Large intestine (tissue), 3 donors: ENCODE measurements at regions not wholly inside any gene's neighbourhood (a gene's known extent, or its start where the extent isn't known, plus 50 kb on each side); places are given as distances from the start of the nearest gene placed in this dataset.

Source experiments
- DNase-seq, 2 donors: peaks; one replicate each; pipeline versions ENCODE4 v3.0.0 to v3.0.0-alpha.2; 2013
- H3K27ac ChIP-seq: one replicate; pipeline ENCODE4 v1.5.1; 2013; ENCODE audit warnings: low read length
- H3K27me3 ChIP-seq: 2 replicates; pipeline ENCODE4 v1.6.1; 2013; ENCODE audit warnings: low read length; ENCODE audit not compliant: control insufficient read depth, insufficient read depth
- H3K36me3 ChIP-seq: 2 replicates; pipeline ENCODE4 v1.6.1; 2013; ENCODE audit warnings: low read length; ENCODE audit not compliant: control insufficient read depth, insufficient read depth
- H3K4me1 ChIP-seq: one replicate; pipeline ENCODE4 v1.6.1; 2013; ENCODE audit warnings: low read length; ENCODE audit not compliant: control insufficient read depth, insufficient read depth
- H3K4me3 ChIP-seq: one replicate; pipeline ENCODE4 v1.5.1; 2013; ENCODE audit warnings: low read length
- H3K9me3 ChIP-seq: one replicate; pipeline ENCODE4 v1.6.1; 2013; ENCODE audit warnings: mild to moderate bottlenecking, low read depth, low read length, moderate library complexity; ENCODE audit not compliant: control insufficient read depth
- WGBS: methylation state at CpG from one replicate; pipeline ENCODE4 v1.1.5; 2013; ENCODE audit warnings: low lambda C conversion rate; ENCODE audit not compliant: insufficient coverage; 5-methylcytosine and 5-hydroxymethylcytosine counted together

DNA sequence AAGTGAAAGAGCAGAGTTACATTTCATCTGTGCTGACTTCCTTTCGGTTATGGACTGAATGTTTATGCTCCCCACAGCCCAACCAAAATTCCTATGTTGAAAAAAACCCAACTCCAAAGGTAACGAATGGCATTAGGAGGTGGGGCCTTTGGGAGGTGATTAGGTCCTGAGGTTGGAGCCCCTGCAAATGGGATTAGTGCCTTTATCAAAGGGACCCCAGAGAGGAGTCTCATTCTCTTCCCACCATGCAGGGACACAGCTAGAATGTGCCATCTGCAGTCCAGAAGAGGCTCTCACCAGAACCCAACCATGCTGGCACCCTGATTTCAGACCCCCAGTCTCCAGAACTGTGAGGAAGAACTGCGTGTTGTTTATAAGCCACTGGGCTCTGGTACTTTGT, 199.3 kb downstream of the TOMM20 start:
- no peaks in the 10 kb centered on the region for H3K27me3 ChIP-seq
- WGBS = no CpG with 5 or more reads among the region's 3 CpGs
- H3K4me1 ChIP-seq = peaks cover 11% of the 10 kb centered on the region
- H3K9me3 ChIP-seq = no peaks in the 10 kb centered on the region
- H3K36me3 ChIP-seq = no peaks in the 10 kb centered on the region
- H3K4me3 ChIP-seq = no peak overlapping the region
- no peak for DNase-seq
- H3K27ac ChIP-seq = no peak overlapping the region

DNA sequence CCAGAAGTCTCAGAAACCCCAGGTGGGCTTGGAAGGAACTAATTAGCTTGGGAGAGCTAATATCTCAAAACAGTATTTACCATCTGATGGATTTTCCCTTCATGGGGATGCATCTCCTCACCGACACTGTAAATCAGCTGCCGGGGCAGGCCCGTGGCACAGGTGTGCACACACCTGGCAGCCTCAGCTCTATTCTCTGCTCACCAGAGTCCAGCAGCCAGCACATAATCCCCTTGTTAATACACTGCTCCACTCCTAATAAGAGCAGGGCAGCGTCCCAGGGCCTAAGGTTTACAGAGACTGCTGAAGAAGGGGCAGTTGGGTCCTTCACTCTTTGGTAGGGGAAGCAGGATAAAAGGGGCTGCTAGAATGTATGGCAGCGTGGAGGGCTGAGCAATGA, 200.0 kb downstream of the TOMM20 start:
- no CpG with 5 or more reads among the region's 5 CpGs for WGBS
- Histone ChIP-seq H3K27me3 (no peaks in the 10 kb centered on the region), H3K36me3 (no peaks in the 10 kb centered on the region), H3K9me3 (no peaks in the 10 kb centered on the region), H3K27ac (no peak overlapping the region), H3K4me3 (no peak overlapping the region), H3K4me1 (peaks cover 11% of the 10 kb centered on the region)
- DNase-seq = no peak

GRCh38 chr1:234927971-234928640, 200.5 kb downstream of the TOMM20 start:
- no peak for DNase-seq
- H3K27ac ChIP-seq = no peak overlapping the region
- 100% methylated on average over 4 of the region's 10 CpGs for WGBS

GRCh38 chr1:234927312-234927970, 201.2 kb downstream of the TOMM20 start:
- H3K9me3 ChIP-seq = no peaks in the 10 kb centered on the region
- H3K27me3 ChIP-seq = no peaks in the 10 kb centered on the region
- H3K4me1 ChIP-seq = peaks cover 11% of the 10 kb centered on the region
- DNase-seq = no peak
- H3K36me3 ChIP-seq = no peaks in the 10 kb centered on the region
- no peak overlapping the region for H3K27ac ChIP-seq
- WGBS = no CpG with 5 or more reads among the region's 10 CpGs
- H3K4me3 ChIP-seq = no peak overlapping the region

More at GRCh38 chr1:234927971-234928640, 200.5 kb downstream of the TOMM20 start:
- H3K4me3 ChIP-seq = no peak overlapping the region
- no peaks in the 10 kb centered on the region for H3K9me3 ChIP-seq
- no peaks in the 10 kb centered on the region for H3K36me3 ChIP-seq
- H3K27me3 ChIP-seq = no peaks in the 10 kb centered on the region
- peaks cover 11% of the 10 kb centered on the region for H3K4me1 ChIP-seq

DNA sequence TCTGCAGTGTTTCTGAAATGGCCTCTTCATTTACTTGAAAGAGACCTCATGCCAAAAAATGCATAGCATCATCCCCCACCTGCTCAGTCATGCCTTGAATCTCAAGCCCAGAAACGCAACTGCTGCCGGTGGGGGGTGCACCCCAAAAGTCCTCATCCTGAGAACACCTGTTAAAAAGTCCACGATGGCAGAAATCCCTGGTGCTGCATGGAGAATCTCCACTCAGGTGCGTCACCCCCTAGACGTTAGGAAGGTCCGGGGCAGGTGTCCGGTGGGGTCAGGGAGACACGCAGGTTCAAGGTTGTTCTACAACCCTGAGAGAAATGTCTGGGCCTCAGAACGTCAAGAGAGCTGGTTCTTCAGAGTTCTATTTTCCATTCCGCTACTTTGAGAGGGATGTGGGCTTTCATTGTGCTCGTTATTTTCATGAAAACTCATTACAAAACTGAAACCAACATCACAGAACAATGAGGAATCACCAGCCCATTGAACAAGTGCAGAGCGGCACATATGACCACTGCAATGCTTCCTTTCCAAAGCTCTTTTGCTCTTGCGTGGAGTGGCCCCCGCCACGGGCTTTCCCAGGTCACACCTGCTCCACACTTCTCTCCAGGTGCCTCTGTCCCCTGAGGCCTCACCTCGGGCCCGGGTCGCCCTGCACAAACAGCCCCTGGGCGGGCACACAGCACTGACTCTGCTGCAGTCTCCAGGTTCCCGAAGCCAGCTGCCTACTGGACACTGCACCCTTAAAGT, 201.9 kb downstream of the TOMM20 start:
- no peak overlapping the region for H3K4me3 ChIP-seq
- WGBS = 71% methylated on average over 1 of the region's 20 CpGs
- peak overlapping the region; percentile 1 for H3K27ac ChIP-seq
- no peaks in the 10 kb centered on the region for H3K36me3 ChIP-seq
- H3K9me3 ChIP-seq = no peaks in the 10 kb centered on the region
- no peak for DNase-seq
- H3K27me3 ChIP-seq = no peaks in the 10 kb centered on the region
- H3K4me1 ChIP-seq = peaks cover 11% of the 10 kb centered on the region

DNA sequence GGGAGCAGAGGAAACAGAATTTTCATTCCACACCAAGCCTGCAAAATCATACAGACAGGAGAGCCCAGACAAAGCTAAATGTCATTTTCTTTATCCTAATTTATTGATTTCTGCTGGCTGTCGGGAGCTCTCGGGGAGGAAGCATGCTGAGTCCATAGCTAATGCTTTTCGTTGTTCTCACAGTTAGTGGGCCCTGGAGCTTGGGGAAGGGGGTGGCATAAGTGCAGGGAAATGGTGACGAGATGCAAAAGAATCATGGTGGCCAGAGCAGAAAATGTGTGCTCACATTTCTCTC, 202.4 kb downstream of the TOMM20 start:
- no CpG with 5 or more reads among the region's 4 CpGs for WGBS
- no peak for DNase-seq
- Histone ChIP-seq H3K4me1 (peaks cover 11% of the 10 kb centered on the region), H3K36me3 (no peaks in the 10 kb centered on the region), H3K27me3 (no peaks in the 10 kb centered on the region), H3K27ac (peak overlapping the region; percentile 1), H3K9me3 (no peaks in the 10 kb centered on the region), H3K4me3 (no peak overlapping the region)

- Histone ChIP-seq H3K4me3 (no peak overlapping the region), H3K36me3 (no peaks in the 10 kb centered on the region), H3K27me3 (no peaks in the 10 kb centered on the region), H3K27ac (peak overlapping the region; percentile 1), H3K9me3 (no peaks in the 10 kb centered on the region), H3K4me1 (peaks cover 11% of the 10 kb centered on the region)
- peak; percentile 54 to 68 for DNase-seq
- WGBS = no CpG with 5 or more reads among the region's 7 CpGs
Measured at GRCh38 chr1:234925440-234926263, 203.0 kb downstream of the TOMM20 start.

GRCh38 chr1:234924450-234925355, 203.9 kb downstream of the TOMM20 start:
- H3K4me1 ChIP-seq = peaks cover 11% of the 10 kb centered on the region
- WGBS = 100% methylated on average over 2 of the region's 17 CpGs
- H3K9me3 ChIP-seq = peaks cover 5% of the 10 kb centered on the region
- no peaks in the 10 kb centered on the region for H3K36me3 ChIP-seq
- no peak for DNase-seq
- no peak overlapping the region for H3K4me3 ChIP-seq
- H3K27ac ChIP-seq = no peak overlapping the region
- no peaks in the 10 kb centered on the region for H3K27me3 ChIP-seq

GRCh38 chr1:234923626-234924025, 205.0 kb downstream of the TOMM20 start:
- H3K4me1 ChIP-seq = peaks cover 18% of the 10 kb centered on the region
- H3K4me3 ChIP-seq = no peak overlapping the region
- H3K9me3 ChIP-seq = peaks cover 5% of the 10 kb centered on the region
- no peaks in the 10 kb centered on the region for H3K27me3 ChIP-seq
- WGBS = 100% methylated on average over 2 of the region's 5 CpGs
- no peak overlapping the region for H3K27ac ChIP-seq
- DNase-seq = no peak
- H3K36me3 ChIP-seq = no peaks in the 10 kb centered on the region
